ENCODE measurements at regions not wholly inside any gene's neighbourhood (a gene's known extent, or its start where the extent isn't known, plus 50 kb on each side); places are given as distances from the start of the nearest gene placed in this dataset.

GRCh38 chr16:77610496-77610895 is 111.8 kb upstream of the NUDT7 start:
- CTCF ChIA-PET = no interaction called here
- POLR2A ChIA-PET = no interaction called here
- no peak for TF ChIP-seq CTCF (IDR thresholded peaks at IDR 0.05; ENCODE audit: control extremely low read depth, extremely low read depth, low read depth, missing control alignments)
- DNase-seq (ENCODE audit: extremely low spot score) = no peak

- no peak for DNase-seq (ENCODE audit: extremely low spot score)
- CTCF ChIA-PET = no interaction called here
- TF ChIP-seq CTCF (IDR thresholded peaks at IDR 0.05; ENCODE audit: control extremely low read depth, extremely low read depth, low read depth, missing control alignments) = no peak
- POLR2A ChIA-PET = no interaction called here
These were observed 110.9 kb upstream of the NUDT7 start for GRCh38 chr16:77611386-77611785.

- no peak for TF ChIP-seq CTCF (IDR thresholded peaks at IDR 0.05; ENCODE audit: control extremely low read depth, extremely low read depth, low read depth, missing control alignments)
- CTCF ChIA-PET = no interaction called here
- POLR2A ChIA-PET = no interaction called here
- no peak for DNase-seq (ENCODE audit: extremely low spot score)
These were observed 109.7 kb upstream of the NUDT7 start for GRCh38 chr16:77612596-77612995.

GRCh38 chr16:77613095-77613494 is 109.2 kb upstream of the NUDT7 start:
- ChIA-PET CTCF (no interaction called here), POLR2A (no interaction called here)
- no peak for DNase-seq (ENCODE audit: extremely low spot score)
- TF ChIP-seq CTCF (IDR thresholded peaks at IDR 0.05; ENCODE audit: control extremely low read depth, extremely low read depth, low read depth, missing control alignments) = no peak

- TF ChIP-seq CTCF (IDR thresholded peaks at IDR 0.05; ENCODE audit: control extremely low read depth, extremely low read depth, low read depth, missing control alignments) = no peak
- ChIA-PET POLR2A (no interaction called here), CTCF (interaction anchor here (1.4 kb wide), 1 partner anchor 380 kb away, joined by 3 read pairs; no protein-coding TSS in a partner anchor)
- no peak for DNase-seq (ENCODE audit: extremely low spot score)
These were observed 104.8 kb upstream of the NUDT7 start for GRCh38 chr16:77617553-77617952.

- TF ChIP-seq CTCF (IDR thresholded peaks at IDR 0.05; ENCODE audit: control extremely low read depth, extremely low read depth, low read depth, missing control alignments) = no peak
- no peak for DNase-seq (ENCODE audit: extremely low spot score)
- ChIA-PET CTCF (interaction anchor here (1.4 kb wide), 1 partner anchor 381 kb away, joined by 3 read pairs; no protein-coding TSS in a partner anchor), POLR2A (no interaction called here)
These were observed 104.3 kb upstream of the NUDT7 start for GRCh38 chr16:77617996-77618395.

GRCh38 chr16:77618951-77619350 is 103.4 kb upstream of the NUDT7 start:
- no peak for TF ChIP-seq CTCF (IDR thresholded peaks at IDR 0.05; ENCODE audit: control extremely low read depth, extremely low read depth, low read depth, missing control alignments)
- ChIA-PET POLR2A (no interaction called here), CTCF (no interaction called here)
- DNase-seq (ENCODE audit: extremely low spot score) = no peak
